ENCODE measurements at regions not wholly inside any gene's neighbourhood (a gene's known extent, or its start where the extent isn't known, plus 50 kb on each side); places are given as distances from the start of the nearest gene placed in this dataset.

GRCh38 chr12:87930033-87930432, 99.2 kb downstream of the C12orf50 start:
- DNase-seq, result no peak

- DNase-seq, result no peak
These were observed 99.9 kb downstream of the C12orf50 start for GRCh38 chr12:87929346-87929745.

GRCh38 chr12:87928031-87928430, 101.2 kb downstream of the C12orf50 start:
- no peak for DNase-seq

DNA sequence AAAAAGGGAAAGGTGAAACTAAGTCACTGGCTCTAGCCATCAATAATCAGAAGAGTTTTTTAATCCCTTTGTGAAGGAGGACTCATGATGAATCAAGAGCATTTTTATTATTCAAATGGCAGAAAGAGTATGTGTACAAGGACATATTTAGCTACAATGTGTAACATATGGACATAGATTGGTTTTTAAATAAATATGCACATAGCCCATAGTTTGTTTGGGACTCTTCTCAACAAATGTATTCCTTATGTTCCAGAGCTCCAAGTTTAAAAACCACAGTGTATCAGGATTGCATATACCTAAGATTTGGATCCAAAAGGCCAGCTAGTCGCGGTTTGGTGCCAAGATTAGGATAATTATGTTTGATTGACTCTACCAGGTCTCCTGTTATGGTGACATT, 104.2 kb downstream of the C12orf50 start:
- no peak for DNase-seq

- DNase-seq, result no peak
These were observed 105.1 kb downstream of the C12orf50 start for GRCh38 chr12:87924149-87924548.

DNA sequence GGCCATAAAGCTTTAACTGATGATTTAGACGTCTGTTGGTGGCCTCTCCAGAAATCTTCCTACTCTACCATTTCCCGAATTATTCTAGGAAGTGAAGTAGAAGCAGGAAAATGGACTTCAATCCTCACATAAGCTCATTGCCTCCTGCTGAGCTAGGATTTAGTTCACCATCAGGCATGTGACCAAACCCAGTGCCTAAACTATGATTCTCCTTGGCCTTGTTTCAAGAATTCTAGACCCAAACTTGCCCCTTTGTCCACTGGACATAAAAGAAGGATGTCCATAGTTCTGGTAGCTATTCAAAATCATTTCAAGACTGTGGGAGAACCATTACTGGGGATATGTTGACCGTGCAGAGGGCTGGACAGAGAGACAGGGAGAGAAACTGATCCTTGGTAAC, 105.8 kb downstream of the C12orf50 start:
- DNase-seq, result no peak

- DNase-seq, result no peak
These were observed 106.5 kb downstream of the C12orf50 start for GRCh38 chr12:87922736-87923135.

GRCh38 chr12:87921621-87922020, 107.6 kb downstream of the C12orf50 start:
- DNase-seq, result no peak

DNA sequence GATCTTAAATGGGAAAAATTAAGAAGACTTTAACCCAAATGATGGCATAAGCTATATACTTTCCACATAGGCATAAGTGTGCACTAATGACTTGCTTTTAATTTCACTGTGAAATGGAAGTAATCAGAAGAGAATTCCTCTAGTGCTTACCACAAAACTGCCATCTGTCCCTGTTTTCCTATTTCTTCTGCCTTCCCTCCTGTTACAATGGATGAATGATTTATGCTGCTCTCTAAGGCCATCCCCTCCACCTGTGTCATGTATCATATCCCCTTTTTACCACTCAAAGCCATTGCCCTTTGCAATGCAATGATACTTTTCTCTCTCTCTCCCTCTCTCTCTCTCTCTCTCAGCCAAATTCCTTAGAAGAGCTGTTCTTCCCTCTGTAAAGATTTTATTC, 109.1 kb downstream of the C12orf50 start:
- no peak for DNase-seq

DNA sequence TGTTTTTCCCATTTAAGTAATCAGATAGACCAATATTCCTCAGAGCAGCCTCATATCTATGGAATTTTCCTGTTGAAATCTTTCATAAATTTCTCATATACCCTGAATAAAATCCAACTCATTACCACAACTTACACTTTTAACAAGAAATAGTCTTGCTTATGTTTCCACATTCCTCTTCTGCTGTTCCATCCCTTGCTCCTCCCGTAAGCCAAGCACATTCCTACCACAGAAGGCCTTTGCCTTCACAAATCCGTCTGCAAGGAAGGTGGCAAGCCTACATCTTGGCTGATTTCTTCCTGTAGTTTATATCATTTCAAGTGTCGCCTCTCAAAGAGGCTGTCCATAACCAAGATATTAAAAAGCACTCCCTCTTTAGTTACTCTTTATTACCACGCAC, 127.7 kb downstream of the C12orf50 start:
- no peak for DNase-seq

DNA sequence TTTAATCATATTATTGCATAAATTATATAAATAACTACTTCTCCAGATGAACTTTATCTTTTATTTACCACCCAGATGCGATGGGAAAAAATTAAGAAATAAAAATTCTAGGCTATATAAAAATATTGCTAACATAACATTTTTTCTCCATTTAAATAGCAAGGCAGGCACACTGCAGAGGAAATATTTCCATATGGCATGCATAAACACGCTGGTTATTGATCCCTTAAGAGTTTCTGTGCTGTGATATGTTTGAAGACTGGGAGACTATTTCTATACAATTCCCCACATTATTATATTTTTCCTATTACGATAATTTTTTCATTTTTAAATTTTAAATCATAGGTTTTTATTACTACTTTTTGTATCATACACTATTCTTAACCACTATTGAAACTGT, 131.5 kb downstream of the C12orf50 start:
- no peak for DNase-seq

GRCh38 chr12:87883806-87884205, 145.4 kb downstream of the C12orf50 start:
- no peak for DNase-seq

DNA sequence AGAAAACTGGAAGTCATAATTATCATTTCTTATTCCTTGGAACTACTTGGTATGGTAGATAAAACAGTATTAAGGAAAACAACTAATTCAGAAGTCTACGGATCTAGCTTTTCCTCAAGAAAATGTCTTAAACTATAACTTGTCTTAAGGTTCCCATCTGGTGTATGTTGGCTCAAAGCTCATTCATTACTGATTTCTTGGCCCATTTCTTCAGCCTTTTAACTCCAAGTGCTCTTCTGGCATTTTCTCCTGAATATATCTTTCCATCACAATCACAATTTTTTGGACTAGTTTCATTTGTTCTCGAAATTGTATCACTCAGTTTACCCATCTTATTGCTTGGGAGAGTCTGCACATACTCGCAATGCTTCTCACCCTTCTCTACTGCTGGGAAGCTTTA, 150.1 kb downstream of the C12orf50 start:
- no peak for DNase-seq

DNA sequence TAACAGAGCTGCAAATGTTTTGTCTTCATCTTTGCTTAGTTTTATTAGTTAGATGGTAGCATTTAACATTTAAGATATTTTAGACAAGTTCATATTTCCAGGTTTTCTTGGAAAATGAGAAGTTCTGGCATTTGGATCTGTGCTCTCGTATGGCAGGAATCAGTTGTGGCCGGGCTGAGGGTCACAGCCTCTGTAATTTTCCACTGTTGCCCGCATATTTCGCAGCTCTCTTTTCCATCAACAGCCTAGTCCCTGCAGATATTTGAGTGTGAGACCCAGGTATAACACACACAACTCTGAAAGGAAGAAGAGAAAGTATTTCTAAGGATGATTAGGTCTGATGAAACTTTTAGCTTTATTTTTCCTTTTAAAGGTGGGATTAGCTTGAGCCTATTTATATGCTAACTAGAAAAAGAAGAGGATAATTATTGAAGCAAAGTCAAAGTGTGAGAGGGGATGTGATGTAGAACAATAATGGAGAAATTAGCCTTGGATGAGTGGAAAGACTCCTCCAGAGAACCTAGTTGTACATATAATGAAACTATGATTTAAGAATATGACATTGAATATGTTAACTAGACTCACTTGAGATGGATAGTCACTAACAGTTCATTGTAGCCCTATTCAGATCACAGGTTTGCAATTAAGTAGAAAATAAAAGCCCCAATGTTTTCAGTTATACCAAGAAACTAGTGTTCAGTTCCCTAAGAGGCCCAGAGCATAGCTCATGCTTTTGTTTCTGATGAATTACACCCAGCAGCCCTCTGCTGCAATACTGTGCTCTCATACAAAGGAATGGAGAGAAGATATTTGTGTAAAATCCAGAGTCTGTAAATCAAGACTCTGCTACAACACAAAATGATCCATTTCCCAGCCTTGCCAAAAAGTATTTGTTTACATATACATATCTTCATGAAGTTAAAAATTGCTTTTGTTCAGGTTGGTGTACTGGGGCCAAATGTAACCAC, 158.4 kb downstream of the C12orf50 start:
- DNase-seq, result no peak

DNA sequence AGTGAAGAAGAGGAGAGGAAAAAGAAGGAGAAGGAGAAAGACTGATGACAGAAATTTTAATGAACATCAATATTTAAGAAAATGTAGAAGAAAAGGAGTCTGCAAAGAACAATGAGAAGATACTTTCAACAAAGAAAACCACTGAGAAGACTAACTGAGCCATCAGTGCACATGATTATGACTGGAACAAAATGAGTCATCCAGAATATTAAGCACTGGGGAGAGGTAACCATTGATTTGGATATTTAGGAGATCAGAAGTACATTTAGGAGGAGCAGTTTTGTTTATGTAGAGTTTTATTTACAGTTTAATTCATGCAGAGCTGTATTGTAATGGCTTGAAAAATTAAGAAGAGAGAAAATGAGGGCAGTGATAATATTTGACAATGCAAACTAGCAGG, 159.1 kb downstream of the C12orf50 start:
- DNase-seq, result no peak

DNA sequence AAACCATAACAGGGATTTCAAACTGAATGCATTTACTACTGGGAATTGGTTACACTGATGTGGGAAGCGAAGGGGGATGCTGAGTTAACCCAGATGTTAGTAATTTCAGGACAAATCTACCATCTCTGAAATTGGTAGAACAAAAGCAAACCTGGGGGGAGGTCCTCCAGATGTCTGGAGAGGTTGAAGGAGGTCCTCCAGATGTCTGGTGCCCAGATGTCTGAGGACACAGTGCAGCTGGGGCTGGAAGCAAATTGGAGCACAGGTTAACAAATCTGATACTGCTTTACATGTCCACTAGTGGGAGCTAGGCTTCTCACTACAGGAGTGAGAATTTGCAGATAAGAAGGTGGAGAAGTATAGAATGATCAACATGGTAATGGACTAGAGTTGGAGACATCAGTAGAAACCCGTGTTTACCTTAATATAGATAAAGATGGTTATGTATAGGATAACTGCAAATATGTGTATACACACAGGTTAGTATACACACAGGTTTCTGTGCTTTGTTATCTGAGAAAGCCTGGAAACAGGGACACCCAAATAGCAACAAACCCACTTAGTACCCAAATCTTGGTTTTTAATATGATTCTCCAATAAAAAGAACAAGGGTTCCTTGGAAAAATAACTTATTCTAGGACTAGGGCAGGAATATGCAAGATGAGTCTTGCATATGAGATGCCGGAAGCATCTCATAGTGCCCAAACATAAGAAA, 162.5 kb downstream of the C12orf50 start:
- peak; percentile 26 for DNase-seq

DNA sequence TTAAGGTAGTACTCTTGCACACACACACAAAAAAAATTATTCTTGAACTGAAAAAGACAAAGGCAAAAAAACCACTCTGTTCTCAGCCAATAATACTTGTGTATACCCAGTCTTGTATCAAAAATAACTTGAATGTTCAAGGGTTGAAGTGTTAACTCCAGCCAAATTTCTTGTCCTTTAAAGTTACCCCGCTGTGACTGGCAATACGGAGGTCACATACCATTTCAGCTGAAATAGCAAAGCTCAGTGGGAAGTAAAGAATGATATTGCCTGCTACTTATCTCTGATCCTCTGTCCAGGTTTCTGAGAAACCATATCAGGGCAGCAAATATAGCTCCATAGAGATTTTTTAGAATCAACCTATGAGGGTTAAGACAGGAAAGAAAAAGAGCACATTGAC, 167.4 kb downstream of the C12orf50 start:
- DNase-seq, result no peak

DNA sequence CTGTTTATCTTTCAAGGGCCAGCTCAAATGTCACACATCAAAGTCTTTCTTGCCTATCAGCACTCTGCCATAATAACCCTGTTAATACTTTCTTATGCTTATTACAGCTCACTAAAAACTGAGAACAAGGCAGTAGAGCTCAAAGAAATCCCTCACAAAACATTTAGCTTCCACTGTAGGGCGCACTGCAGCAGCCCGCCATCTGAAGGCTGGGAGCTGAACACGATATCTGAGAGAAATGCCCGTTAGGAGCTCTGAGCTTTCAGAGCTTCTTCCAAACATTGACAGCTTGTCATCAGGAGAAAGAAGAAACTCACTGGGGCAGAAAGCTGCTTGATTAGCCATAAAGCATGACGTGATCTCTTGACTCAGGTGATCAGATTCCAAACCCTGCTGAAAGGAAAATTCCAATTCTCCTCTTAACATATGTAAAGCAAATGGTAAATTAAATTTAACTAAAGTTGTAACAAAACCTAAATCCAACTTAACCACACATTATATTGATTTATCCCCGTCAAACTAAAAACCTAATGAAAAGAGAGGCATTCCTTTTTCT, 175.7 kb downstream of the C12orf50 start:
- no peak for DNase-seq

DNA sequence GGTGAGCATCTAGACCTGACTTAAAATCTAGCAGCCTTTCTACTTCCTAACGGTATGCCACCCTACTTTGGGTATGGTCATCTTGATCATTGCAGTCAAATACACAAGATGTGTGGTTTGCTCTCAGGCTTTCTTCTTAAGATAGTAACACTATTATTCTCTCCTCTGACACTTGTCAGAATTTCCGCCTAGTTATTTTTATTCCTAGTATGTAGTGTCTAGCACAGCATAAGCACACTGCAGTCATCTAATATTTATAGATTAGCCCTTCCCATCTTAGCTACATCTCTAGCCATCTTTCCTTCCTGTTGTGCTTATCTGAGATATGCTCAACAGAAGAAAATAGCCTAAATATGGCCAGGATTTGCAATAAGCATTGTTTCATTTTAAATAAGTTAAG, 180.1 kb downstream of the C12orf50 start:
- no peak for DNase-seq

- peak; percentile 80 for DNase-seq
These were observed 180.8 kb downstream of the C12orf50 start for GRCh38 chr12:87848248-87848868.

DNA sequence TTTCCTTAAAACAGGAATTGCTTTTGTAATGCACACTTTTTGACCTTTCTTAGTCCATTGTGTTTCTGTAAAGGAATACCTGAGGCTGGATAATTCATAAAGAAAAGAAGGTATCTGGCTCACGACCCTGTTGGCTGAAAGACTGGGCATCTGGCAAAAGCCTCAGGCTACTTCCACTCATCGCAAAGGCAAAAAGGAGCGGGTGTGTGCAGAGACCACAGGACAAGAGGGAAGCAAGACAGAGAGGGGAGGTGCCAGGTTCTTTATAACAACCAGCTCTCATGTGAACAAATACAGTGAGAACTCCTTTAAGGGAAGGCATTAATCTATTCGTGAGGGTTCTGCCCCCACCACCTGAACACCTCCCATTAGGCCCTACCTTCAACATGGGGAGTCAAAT, 182.1 kb downstream of the C12orf50 start:
- no peak for DNase-seq

DNA sequence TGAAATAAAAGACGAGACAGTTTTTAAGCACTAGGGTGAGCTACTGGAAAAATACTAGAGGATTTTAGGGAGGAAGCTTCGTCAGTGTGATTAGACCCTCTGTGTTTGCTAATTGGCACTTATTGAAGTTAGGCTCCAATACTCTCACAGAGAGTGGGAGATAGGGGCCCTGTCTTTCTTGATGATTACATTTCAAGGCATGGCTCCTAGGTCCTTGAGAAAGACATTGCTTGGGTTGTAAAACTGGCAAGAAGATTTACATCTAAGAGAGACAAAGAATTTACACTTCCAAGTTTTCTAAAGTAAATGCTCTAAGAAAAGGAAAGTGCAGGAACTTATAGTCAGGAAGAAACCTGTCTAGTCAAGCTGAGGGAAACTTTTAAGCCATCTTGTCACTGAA, 183.2 kb downstream of the C12orf50 start:
- DNase-seq, result no peak

- DNase-seq, result no peak
These were observed 187.3 kb downstream of the C12orf50 start for GRCh38 chr12:87841935-87842334.
